CD4-positive, alpha-beta T cell treated with Interleukin-1 beta for 1 hour (primary cell): ENCODE measurements at regions not wholly inside any gene's neighbourhood (a gene's known extent, or its start where the extent isn't known, plus 50 kb on each side); places are given as distances from the start of the nearest gene placed in this dataset.

Experiments used
- DNase-seq, 2 donors: peaks; one replicate each; pipeline ENCODE4 v3.0.0-alpha.2; 2020 to 2022

GRCh38 chr14:34348592-34348991 lies 113.4 kb downstream of the SPTSSA start:
- DNase-seq, result no peak

- no peak for DNase-seq
Measured at GRCh38 chr14:34347683-34348082, 114.4 kb downstream of the SPTSSA start.

DNA sequence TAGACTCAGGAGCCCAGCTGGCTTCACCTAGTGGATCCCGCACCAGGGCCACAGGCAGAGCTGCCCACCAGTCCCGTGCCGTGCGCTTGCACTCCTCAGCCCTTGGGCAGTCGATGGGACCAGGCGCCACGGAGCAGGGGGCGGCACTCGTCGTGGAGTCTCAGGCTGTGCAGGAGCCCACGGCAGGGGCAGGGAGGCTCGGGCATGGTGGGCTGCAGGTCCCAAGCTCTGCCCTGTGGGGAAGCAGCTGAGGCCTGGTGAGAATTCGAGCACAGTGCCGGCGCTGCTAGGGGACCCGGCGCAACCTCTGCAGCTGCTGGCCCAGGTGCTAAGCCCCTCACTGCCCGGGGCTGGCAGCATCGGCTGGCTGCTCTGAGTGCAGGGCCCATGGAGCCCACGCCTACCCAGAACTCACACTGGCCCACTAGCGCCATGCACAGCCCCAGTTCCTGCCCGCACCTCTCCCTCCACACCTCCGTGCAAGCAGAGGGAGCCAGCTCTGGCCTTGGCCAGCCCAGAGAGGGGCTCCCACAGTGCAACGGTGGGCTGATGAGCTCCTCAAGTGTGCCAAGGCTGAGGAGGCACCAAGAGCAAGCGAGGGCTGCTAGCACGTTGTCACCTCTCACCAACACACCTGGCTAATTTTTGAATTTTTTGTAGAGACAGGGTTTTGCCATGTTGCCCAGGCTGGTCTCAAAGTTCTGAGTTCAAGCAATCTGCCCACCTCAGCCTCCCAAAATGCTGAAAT lies 116.1 kb downstream of the SPTSSA start:
- DNase-seq, result no peak

GRCh38 chr14:34344318-34344717 lies 117.7 kb downstream of the SPTSSA start:
- no peak for DNase-seq

DNA sequence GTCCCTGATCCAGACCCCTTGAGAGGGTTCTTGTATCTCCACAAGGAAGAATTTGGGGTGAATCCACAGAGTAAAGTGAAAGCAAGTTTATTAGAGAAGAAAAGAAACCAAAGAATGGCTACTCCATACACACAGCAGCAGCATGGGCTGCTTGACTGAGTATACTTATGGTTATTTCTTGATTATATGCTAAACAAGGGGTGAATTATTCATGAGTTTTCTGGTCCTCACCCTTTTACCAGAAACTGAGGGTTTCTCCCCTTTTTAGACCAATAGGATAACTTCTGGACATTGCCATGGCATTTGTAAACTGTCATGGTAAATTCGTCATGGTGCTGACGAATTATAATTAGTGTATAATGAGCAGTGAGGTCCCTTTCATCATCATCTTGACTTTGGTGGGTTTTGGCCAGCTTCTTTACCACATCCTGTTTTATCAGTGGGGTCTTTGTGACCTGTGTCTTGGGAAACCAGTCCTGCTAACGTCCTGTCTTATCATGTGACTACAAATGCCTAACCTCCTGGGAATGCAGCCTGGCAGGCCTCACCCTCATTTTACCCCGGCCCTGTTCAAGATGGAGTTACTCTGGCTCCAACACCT lies 121.9 kb downstream of the SPTSSA start:
- DNase-seq, result no peak

DNA sequence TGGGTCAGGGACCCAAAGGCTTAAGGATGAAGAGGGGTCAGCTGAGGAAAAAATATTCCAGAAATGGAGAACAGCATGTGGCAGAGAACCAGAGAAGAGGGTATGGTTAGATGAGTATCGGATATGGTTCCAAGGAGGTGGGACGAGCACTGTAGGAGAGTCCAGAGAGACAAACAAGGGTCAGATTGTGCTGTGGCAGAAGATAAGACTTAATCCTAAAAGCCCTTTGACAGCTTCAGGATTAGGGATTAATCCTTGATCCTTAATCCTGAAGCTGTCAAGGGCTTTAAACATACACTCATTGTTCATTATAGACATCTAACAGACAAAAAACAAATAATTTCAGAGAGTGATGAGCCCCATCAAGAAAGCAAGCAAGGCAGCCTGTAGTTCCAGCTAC lies 124.0 kb downstream of the SPTSSA start:
- DNase-seq, result no peak

GRCh38 chr14:34336501-34336900 lies 125.5 kb downstream of the SPTSSA start:
- no peak for DNase-seq

GRCh38 chr14:34335968-34336367 lies 126.1 kb downstream of the SPTSSA start:
- no peak for DNase-seq

DNA sequence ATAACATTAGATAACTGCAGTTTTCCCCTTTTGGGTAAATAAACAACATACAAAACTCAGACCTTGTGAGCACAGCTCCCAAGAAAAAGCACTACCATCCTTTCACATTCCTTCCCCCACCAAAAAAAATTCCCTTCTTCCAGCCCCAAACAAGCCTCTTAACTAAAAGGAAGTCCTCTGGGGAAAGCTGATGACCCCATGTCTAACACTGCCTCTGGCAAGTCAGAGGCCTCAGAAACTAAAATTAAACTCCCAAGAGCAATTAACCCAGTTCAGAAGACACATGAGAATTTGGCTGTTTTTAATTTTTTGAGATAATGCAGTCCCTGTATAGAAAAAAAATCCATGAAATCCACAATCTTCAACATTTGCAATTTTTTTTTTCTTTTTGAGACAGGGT lies 127.7 kb downstream of the SPTSSA start:
- no peak for DNase-seq

GRCh38 chr14:34331728-34332623 lies 130.1 kb downstream of the SPTSSA start:
- DNase-seq, result peak; percentile 36 to 59

GRCh38 chr14:34330846-34331245 lies 131.2 kb downstream of the SPTSSA start:
- DNase-seq, result no peak

- DNase-seq, result no peak
Measured at GRCh38 chr14:34329301-34329700, 132.7 kb downstream of the SPTSSA start.

- no peak for DNase-seq
Measured at GRCh38 chr14:34328178-34328577, 133.9 kb downstream of the SPTSSA start.

GRCh38 chr14:34325493-34325892 lies 136.5 kb downstream of the SPTSSA start:
- no peak for DNase-seq

DNA sequence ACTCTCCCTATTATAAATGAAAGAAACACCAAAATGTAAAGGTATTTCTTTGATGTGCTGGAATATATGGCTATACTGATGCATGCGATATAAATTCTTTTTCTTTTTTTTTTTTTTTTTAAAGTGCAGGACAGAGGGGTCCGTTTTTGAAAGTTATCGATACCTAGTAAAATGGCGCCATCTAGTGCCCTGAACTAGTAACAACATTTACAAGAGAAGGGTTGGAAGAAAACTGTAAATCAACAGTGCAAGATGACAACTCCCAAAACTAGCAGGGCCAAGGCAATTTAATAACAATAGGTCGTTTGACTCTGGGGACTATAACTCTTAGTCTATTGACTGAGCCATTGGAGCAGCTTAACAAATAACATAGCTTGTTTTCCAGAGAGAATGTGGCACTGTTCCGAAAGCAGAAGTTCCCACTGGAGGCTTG lies 137.7 kb downstream of the SPTSSA start:
- peak in 1 of 2 donors; percentile 34 for DNase-seq

DNA sequence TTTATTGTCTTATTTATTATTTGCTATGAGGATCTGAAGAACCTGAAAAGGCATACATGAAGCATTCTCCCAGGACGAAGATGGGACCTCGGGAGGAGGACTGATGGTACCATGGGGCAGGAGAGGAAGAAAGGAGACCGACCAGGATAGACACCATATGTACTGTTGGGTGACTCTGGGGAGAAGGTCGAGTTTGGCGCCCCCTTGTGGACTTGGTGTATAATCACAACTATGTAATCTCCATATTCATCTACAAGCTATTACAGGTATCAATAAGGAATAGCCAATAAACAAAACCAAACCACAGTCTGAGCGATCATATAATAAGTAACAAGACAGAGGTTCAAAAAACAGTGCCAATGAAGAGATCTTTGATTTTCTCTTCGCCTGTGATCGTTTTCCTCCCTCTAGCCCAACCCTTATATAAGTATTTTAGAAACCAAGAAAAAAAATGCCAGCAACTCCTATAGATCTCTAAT lies 139.1 kb downstream of the SPTSSA start:
- DNase-seq, result peak; percentile 59 to 66

DNA sequence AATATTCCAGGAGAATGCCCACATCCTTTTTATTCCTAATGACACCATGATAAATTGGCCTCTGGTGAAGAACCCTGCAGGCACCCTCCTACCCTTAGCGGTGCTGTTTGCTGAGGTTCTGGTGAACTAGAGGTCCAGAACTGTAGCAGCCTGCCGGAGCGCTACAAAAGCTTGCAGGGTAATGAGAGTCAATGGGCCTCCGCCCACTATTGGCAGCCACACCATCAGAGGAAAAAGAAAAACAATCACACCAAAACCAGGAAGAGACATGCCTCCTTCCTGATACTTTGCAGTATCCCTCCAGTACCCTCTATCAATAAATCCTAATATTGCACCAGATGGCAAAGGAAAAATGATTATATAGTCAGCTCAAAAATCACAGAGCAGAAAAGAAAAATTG lies 142.9 kb downstream of the SPTSSA start:
- no peak for DNase-seq

DNA sequence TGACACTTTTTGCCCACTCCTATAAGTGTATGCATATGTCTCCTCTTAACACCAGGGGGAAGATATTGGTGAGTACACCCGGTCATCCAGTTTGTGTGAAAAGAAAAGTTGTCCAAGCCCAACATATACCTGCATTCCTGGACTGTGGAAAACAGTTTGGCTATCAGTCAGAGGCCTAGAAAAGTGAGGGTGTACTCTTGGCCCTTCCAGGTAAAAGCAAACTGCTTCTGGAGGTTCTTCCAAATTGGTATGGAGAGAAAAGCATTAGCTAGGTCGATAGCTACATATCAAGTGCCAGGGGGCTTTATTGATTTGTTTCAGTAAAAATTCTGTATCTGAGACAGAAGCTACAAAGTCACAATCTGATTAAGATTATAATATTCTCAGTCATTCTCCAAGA lies 144.0 kb downstream of the SPTSSA start:
- no peak for DNase-seq

DNA sequence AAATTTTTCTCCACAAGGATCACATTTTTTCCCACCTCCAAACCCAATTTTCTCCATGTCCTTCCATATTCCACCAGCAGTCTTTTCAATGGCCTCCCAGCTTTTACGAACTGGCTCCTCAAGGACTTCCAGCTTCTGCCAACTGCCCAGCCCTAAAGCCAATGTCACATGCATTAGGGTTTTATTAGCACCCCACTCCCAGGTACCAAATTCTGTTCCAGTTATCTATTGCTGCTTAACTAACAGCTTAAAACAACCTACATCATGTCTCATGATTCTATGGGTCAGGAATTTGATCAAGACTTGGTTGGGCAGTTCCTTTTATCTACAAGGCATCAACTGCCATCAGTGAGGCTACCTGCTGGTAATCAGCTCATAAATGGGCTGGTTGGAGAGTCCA lies 151.3 kb downstream of the SPTSSA start:
- DNase-seq, result no peak

GRCh38 chr14:34303811-34304210 lies 158.2 kb downstream of the SPTSSA start:
- no peak for DNase-seq

- no peak for DNase-seq
Measured at GRCh38 chr14:34302654-34303053, 159.4 kb downstream of the SPTSSA start.

- peak in 1 of 2 donors; percentile 31 for DNase-seq
Measured at GRCh38 chr14:34300882-34301734, 160.9 kb downstream of the SPTSSA start.

DNA sequence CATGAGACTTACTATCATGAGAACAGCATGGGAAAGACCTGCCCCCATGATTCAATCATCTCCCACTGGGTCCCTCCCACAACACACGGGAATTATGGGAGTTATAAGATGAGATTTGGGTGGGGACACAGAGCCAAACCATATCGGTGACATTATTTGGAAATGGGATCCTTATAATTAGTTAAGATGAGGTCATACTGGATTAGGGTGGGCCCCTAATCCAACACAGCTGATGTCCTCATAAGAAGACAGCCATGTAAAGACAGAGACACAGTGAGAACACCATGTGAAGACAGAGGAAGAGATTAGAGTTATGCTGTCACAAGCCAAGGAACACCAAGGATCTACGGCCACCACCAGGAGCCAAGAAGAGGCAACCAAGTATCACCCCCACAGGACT lies 161.7 kb downstream of the SPTSSA start:
- no peak for DNase-seq
